HG03457 (cell line): ENCODE measurements at regions not wholly inside any gene's neighbourhood (a gene's known extent, or its start where the extent isn't known, plus 50 kb on each side); places are given as distances from the start of the nearest gene placed in this dataset.

Experiments used
- ATAC-seq: cut with Tn5 transposase; IDR thresholded peaks from one replicate; pipeline ENCODE4 v1.9.1; 2021; ENCODE audit warnings: moderate number of reproducible peaks; ENCODE audit not compliant: unreplicated experiment

DNA sequence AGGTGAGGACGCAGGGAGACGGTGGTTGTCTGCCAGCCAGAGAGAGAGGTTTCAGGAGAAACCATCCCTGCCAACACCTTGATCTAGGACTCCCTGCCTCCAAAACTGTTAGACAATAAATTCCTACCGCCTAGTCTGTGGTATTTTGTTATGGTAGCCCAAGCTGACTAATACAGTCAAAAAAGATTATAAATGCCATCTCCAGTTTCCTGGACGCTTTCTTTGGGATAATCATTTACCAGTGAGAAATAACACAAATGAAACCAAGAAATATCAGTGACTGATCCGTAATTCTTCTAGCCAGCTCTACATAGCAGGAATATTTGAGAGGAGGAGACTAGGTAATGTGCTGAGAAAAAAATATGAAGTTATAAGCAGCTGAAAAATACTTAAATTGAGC lies 707.8 kb upstream of the LMCD1 start:
- ATAC-seq = no peak

DNA sequence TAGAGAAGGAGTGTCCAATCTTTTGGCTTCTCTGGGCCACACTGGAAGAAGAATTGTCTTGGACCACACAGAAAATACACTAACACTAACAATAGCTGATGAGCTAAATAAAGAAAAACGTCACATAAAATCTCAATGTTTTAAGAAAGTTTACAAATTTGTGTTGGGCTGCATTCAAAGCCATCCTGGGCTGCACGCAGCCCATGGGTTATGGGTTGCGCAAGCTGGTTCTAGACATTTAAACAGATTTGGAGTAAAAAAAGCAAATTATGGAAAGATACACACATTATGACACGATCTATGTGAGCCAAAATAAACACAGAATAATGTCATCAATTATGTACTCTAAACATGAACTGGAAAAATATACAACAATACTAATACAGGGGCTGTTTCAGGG lies 703.3 kb upstream of the LMCD1 start:
- no peak for ATAC-seq

DNA sequence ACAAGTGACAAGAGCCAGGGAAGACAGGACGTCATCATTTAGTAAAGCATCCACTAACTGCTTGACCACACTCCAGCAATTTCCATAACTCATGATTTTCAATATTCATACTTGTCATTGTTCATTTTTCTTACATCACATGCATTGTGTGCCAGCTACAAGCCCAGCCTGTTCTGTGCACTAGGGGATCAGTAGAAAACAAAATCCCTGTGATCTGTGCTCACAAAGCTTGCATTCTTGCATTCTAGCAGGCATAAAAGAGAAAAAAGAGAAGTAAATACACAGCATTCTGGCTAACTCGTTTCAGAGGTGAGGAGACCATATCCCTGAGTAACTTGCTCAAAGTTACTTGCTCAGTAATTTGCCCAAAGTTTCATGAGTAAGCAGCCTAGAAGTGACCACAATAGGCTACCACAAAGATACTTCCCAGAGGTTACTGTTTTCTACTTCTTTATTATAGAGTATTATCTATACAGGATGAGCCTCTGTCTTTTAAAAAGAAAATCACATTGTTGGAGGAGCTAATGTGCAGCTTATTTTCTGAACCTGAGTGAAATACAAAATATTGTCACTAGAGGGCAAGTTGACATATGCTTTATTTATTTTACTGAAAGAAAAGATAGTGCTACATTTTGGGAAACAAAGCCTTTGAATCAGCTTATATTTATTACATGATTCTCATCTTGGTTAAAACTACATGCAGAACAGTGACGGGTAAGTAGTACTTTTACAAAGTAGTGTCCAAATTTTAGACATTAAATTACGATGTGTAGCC lies 701.4 kb upstream of the LMCD1 start:
- ATAC-seq = no peak

DNA sequence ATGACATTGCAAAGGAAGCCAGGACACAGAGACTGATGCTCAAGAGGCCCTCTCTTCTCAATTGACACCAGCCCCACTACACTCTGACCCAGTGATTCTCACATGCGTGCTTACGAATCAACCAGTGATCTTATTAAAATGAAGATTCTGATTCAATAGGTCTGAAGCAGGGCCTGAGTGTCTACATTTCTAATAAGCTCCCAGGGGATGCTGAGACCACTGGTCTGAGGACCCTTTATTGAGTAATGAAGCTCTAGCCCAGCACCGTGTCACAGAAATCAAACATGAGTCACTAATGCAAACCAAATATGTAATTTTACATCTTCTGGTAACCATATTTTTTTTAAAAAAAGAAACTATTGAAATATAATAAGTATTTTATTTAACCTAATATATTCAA lies 689.1 kb upstream of the LMCD1 start:
- no peak for ATAC-seq

DNA sequence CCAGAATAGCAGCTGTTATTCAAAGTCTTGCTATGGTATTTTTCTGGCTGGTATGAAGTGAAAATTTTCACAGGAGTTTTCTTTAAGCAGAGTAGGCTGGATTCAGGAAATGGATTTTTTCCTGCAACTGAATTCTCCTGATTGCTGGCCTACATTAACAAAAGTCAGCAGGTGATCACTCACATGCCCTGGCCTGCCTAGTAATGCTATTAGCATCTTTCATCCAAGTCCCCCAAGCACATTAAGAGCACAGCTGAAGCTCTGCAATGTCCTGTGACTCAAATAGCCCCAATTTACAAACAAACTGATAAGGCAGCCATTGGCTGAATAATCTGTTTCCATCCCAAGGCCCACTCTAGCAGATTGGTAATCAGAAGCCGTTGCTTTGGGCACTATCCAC lies 688.3 kb upstream of the LMCD1 start:
- no peak for ATAC-seq

DNA sequence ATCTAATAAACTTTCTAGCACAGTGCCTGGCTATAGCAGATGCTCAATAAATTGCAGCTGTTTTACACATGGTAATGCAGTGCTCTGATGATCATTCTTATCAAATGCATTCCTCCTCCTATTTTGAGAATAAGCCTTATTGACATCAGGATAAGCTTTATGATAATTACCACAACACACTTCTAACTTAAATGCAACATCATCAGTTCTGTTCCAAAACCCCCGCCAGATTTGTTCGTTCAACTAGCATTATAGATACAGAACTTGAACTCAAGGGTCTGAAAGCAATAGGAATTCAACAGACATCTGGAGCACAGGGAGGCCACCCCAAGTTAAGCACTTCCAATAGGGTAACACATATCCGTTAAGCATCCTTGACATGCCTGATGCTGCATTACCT lies 684.4 kb upstream of the LMCD1 start:
- no peak for ATAC-seq

DNA sequence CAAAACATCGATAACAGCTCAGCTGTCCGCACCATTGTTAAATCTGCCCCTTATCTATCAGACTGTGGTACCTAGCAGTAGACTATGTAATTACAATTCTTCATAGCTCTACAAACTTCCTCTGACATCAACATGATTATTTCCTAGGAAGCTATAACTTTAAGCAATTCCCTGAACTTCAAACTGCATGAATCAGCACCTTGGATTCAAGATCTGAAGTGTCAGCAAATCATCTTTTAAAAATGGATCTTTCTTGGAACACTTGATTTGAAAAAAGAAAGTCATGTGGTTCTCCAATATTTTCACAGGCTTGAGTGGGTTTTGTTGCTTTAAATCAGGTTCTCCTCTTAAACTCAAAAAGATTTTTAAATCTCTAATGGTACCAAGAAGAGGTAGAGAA lies 680.7 kb upstream of the LMCD1 start:
- no peak for ATAC-seq

DNA sequence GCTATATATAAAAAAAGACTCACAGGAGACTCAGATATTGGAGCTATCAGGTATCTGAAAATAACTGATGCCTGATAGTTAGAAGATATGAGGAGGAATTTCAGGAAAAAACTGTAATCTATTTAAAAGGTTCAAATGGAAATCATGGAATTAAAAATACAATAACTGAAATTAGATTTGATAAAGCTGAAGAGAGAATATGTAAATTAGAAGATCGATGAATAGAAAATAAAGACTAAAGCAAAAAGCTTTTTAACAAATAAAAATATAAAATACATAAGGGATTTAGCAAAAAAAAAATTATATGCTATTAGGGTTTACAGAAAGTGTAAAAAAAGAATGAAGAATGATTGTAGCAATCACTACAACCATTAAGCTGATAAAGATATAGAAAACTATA lies 679.8 kb upstream of the LMCD1 start:
- no peak for ATAC-seq

DNA sequence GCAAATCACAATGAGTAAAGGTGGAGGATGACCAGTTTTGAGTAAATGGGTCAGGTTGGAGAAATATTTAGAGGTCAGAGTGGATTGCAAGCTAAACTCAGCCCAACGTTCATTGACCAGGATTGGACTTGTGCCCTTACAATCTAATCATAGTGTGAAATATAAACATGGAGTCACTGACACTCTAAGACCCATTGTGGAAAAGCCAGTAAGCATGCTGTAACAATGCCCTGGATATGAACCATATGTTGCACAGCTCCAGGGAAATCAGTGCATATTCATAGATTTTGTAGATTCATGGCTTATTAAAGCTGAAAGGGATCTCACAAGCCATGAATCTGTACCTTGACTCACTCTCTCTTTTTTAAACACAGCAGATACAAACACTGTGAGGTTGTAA lies 660.2 kb upstream of the LMCD1 start:
- ATAC-seq = no peak

DNA sequence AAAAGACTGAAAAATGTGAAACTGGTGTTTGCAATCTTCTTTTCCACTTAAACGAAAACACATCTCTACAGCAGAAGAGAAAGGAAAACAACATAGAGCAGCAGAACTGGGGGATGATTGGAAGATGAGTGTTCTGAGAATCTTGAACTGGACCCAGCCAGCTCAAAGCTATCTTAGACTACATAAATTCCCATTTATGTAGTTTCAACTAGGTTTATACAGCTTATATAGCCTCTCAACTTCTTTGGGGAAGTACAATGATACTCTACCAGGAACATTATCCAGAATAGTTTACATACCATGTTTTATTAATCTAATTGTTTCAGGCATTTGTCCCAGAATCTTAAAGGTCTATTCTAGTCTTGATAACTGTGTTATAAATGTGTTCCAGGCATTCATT lies 658.2 kb upstream of the LMCD1 start:
- ATAC-seq = no peak

DNA sequence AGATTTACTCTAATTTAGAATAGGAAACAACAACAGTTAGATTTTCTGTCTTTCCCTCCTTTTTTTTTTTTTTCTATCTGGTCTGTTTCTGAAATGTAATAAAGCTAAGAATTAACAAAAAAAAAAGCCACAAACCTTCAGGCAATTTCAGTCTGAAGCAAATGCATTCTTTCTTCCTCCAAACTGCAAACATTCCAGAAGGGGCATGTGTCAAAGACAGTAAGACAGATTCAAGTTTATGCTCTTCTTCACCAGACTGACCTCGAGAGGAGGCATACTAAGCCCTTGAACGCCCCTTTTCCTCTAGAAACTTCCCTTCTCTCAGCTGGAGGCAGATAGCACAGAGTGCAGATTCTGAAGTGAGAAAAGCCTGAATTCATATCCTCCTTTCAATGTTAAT lies 654.6 kb upstream of the LMCD1 start:
- ATAC-seq = no peak

DNA sequence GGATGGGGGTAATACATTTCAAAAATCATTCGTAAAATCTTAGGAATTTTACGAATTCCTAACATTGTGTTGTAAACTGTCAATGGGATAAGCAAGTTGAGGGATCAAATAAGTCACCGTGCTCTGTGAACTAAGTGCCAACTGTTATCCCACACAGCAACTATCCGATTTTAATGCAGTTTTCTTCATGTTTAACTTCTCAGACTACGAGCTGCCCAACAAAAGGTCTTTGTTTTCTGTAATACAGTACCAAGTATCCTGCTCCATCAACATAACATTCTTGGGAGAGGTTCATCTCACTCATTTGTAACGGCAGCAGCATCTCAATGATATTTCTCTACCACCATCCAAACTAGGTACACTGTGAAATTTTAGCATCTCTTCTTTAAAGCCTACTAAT lies 654.1 kb upstream of the LMCD1 start:
- no peak for ATAC-seq

DNA sequence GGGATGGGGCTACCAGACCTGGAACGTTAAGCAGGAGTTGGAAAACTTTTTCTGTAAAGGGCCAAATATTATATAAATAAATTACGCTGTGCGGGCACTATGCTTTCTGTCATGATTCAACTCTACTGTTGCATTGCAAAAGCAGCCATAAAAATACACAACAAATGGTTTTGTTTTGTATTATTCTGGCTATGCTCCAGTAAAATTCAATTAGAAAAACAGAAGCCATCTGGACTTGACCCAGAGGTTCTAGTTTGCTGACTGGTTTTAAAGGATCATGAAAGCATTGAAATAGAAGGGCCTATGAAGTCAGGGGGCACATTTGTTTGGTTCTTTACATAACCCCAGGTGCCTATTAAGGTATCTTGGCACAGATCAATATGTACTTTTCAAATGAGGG lies 647.4 kb upstream of the LMCD1 start:
- ATAC-seq = no peak

DNA sequence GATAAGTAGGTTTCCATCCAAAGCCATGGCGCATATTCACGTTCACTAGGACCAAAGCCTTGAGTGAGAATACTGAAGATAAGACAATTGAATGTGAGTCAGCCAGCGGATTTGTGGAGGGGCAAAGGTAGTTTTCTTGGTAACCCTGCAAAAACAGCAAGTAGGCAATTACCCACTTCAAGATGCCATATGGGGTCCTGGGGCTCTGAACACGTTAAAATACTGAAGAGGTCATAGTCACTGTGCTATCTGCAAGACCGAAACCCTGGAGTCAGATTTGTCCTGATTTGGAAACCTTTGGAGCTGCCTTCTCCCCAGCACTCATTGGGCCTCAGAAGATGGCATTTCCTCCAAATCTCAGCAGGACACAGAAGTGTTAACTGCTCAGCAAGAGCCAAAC lies 646.9 kb upstream of the LMCD1 start:
- ATAC-seq = no peak

DNA sequence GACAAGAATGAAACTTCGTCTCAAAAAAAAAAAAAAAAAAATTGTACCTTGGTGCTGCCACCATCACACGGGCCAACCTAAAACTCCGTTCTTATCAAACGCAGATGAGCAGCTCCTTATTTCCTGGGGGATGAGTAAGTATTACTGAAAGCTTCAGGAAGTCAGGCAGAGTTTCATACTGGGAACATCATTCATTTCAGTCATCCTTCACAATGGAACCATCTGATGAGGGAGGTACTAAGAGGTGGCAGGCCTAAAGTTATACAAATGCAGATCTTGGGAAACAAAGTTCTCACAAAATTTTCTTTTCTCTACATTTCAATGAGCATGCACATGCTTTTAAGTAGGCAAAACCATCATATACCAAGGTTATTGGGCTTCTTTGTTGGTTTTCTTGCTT lies 636.0 kb upstream of the LMCD1 start:
- ATAC-seq = no peak

DNA sequence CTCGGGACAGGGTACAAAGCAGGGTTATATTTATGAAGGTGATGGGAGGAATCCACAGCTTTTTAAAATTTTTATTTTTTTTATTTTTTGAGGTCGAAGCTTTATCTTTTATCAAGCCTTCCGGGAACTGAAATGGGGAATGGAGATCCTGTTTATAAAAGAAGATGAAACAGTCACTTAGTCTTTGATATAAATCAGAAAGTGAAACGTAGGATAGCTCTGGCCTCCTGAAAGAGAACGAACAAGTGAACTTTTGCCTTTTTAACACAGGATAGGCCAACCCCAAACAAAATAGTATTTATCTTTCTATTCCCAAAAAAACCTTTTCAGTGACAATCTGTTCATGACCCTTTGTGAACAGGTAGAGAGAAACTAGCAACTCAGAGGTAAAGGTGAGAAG lies 634.0 kb upstream of the LMCD1 start:
- no peak for ATAC-seq

DNA sequence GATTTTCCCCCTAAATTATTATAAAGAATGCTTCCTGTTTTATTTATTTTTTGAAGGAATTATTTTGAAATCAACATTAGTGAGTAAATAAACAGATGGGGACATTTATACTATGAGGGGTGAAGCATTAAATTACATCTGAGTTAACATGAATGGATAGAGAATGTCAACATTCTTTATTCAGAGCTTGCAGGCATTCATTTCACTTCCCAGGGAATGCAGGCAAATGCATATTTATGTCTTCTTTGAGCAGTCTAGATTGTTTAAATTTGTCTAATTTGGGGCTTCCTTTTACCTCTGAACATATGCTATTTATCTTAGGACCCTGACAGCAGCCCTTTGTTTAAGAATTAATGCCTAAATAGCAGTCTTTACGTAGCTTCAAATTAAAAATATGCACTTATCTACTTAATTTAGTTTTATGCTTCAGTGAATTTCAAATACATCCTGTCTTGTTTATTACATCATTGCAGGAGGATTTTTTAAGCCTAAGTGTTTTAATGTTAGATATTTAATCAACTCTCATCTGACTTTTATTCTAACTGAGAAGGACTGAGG lies 630.5 kb upstream of the LMCD1 start:
- ATAC-seq = no peak

DNA sequence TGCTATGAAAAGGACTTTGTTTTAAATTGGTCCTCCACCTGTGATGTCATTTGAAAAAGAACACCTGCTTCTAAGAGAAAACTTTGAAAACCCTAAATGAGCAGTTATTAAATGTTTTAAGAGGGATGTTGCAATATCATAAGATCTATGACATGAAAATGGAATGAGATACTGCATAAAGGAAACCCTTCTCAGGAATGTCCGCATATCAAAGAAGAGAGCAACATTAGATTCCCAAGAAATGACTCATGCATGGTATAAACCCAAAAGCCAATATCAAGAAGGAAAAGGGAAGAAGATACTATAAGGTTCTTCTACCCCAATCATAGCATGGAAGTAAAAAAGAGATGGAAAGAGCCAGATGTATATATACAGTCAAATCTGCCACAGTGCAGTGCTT lies 627.5 kb upstream of the LMCD1 start:
- no peak for ATAC-seq

DNA sequence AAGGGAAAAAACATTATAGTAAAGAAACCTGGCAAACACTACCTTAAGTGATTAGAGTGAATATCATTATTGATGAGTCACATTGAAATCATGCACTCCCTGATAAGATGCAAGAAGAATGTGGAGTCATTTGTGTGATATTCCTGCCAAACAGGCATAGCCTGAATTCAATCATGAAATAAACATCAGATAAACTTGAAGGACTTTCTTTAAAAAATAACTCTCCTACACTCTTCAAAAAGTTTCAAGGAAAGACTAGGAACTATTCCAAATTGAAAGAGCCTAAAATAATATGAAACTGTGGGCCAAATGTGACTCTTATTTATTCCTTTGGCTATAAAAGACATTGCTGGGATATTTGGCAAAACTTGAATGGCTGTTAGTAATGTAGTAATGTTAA lies 625.7 kb upstream of the LMCD1 start:
- no peak for ATAC-seq

DNA sequence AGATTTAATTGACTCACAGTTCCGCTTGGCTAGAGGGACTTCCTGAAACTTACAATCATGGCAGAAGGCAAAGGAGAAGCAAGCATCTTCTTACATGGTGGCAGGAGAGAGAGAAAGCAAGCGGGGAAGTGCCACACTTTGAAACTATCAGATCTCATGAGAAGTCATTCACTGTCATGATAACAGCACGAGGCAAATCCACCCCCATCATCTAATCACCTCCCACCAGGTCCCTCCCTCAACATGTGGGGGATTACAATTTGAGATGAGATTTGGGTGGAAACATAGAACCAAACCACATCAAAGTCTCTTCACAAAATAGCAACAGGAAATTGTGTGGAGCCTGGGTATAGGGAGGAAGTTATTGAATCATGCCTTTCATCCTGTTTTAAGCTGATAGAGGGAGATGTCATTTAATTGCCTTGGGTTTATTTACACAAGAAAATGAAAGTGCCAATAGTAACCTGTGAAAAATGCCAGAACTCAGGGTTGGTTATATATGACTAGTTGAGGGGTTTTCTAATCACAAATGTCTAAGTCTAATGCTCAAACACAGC lies 624.8 kb upstream of the LMCD1 start:
- ATAC-seq = no peak

DNA sequence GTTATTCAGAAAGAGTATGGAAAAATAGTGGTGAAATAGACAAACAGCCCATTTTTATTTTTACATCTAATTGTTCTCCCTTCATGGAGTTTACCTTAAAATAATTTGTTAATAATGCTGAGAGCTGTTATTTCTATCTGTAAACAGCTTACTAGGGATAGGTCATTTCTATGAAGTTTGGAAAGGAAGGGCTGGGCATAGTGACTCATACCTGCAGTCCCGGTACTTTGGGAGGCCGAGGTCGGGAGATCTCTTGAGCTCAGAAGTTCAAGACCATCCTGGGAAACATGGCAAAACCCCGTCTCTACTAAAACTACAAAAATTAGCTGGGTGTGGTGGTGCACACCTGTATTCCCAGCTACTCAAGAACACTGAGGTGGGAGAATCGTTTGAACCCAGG lies 624.3 kb upstream of the LMCD1 start:
- no peak for ATAC-seq

DNA sequence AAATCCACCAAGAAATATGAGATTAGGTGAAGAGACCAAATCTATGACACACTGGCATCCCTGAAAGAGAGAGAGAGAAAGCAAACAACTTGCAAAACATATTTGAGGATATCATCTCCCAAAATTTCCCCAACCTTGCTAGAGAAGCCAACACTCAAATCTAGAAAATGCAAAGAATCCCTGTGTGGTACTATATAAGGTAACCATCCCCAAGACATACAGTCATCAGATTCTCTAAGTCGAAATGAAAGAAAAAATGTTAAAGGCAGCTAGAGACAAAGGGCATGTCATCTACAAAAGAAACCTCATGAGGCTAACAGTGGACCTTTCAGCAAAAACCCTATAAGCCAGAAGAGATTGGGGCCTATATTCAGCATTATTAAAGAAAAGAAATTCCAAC lies 622.1 kb upstream of the LMCD1 start:
- ATAC-seq = no peak

DNA sequence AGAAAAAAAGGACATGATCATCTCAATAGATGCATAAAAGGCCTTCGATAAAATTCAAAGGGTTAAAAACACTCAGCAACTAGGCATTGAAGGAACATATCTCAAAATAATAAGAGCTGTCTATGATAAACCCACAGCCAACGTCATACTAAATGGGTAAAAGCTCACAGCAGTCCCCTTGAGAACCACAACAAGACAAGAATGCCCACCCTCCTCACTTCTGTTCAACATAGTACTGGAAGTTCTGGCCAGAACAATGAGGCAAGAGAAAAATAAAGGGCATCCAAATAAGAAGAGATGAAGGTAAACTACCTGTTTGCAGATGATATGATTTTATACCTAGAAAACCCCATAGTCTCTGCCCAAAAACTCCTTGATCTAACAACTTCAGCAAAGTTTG lies 619.7 kb upstream of the LMCD1 start:
- no peak for ATAC-seq
